WTC11 (cell line): ENCODE measurements at regions not wholly inside any gene's neighbourhood (a gene's known extent, or its start where the extent isn't known, plus 50 kb on each side); places are given as distances from the start of the nearest gene placed in this dataset.

Experiments
- ATAC-seq: fragments of 200-7000 bp; cut with Tn5 transposase; 2 replicates; pipeline ENCODE4 v1.10.0; 2021; ENCODE audit warnings: mild to moderate bottlenecking, moderate library complexity
- CTCF ChIA-PET: fragments of 300-600 bp; sonication (Branson Sonifier 250); formaldehyde crosslinking; loops from one replicate; lab custom pipeline; 2021; ENCODE audit warnings: antibody characterized with exemption; lab: Charles Lee
- POLR2A ChIA-PET: fragments of 350-600 bp; sonication (Branson Sonifier 250); formaldehyde crosslinking; loops from one replicate; lab custom pipeline; 2021; ENCODE audit warnings: antibody characterized with exemption; lab: Charles Lee
- DNase-seq: peaks from one replicate; pipeline ENCODE4 v3.0.0; 2021; ENCODE audit warnings: low spot score
- H3K27ac Mint-ChIP-seq: 2 replicates; pipeline ENCODE4 v1.8.0; 2021; ENCODE audit warnings: mixed read lengths
- H3K27me3 Mint-ChIP-seq: 2 replicates; pipeline ENCODE4 v1.8.0; 2021; ENCODE audit warnings: low read depth, mild to moderate bottlenecking, moderate library complexity, mixed read lengths
- H3K36me3 Mint-ChIP-seq: 2 replicates; pipeline ENCODE4 v1.8.0; 2021; ENCODE audit warnings: mixed read lengths
- H3K4me1 Mint-ChIP-seq: 2 replicates; pipeline ENCODE4 v1.8.0; 2022; ENCODE audit warnings: mixed read lengths
- H3K4me3 Mint-ChIP-seq: 2 replicates; pipeline ENCODE4 v1.8.0; 2021; ENCODE audit warnings: mild to moderate bottlenecking, moderate library complexity, mixed read lengths
- H3K9me3 Mint-ChIP-seq: 2 replicates; pipeline ENCODE4 v1.8.0; 2021; ENCODE audit warnings: mixed read lengths
- FOXK1 ChIP-seq: sonication (generic); formaldehyde crosslinking; IDR thresholded peaks from 2 replicates; pipeline ENCODE4 v1.8.0; 2022; ENCODE audit warnings: mild to moderate bottlenecking, moderate library complexity, missing genetic modification reagents
- JUN ChIP-seq: sonication (generic); formaldehyde crosslinking; IDR thresholded peaks from 2 replicates; pipeline ENCODE4 v1.8.0; 2023; ENCODE audit warnings: mild to moderate bottlenecking, missing genetic modification reagents
- NFYB ChIP-seq: sonication (generic); formaldehyde crosslinking; conservative IDR thresholded peaks from 2 replicates; pipeline ENCODE4 v1.8.0; 2022; ENCODE audit warnings: low read depth, missing genetic modification reagents
- PRRX2 ChIP-seq: fragments of 250-450 bp; sonication (Bioruptor Pico); IDR thresholded peaks from 2 replicates; pipeline ENCODE4 v1.8.0; 2021; ENCODE audit warnings: mild to moderate bottlenecking
- RORB ChIP-seq: fragments of 250-450 bp; sonication (Bioruptor Pico); IDR thresholded peaks from 2 replicates; pipeline ENCODE4 v1.9.0; 2021; ENCODE audit warnings: mild to moderate bottlenecking
- SOX15 ChIP-seq: fragments of 250-450 bp; sonication (Bioruptor Pico); IDR thresholded peaks from 2 replicates; pipeline ENCODE4 v1.9.0; 2021; ENCODE audit warnings: mild to moderate bottlenecking
- SP1 ChIP-seq: sonication (generic); formaldehyde crosslinking; conservative IDR thresholded peaks from 2 replicates; pipeline ENCODE4 v1.8.1; 2022; ENCODE audit warnings: missing genetic modification reagents
- TCF7 ChIP-seq: sonication (generic); formaldehyde crosslinking; IDR thresholded peaks from 2 replicates; pipeline ENCODE4 v1.8.0; 2022; ENCODE audit warnings: mild to moderate bottlenecking, low read depth, missing genetic modification reagents, moderate library complexity
- ZNF121 ChIP-seq: sonication (generic); formaldehyde crosslinking; IDR thresholded peaks from 2 replicates; pipeline ENCODE4 v1.8.0; 2023; ENCODE audit warnings: missing genetic modification reagents
- ZNF219 ChIP-seq: sonication (generic); formaldehyde crosslinking; IDR thresholded peaks from 2 replicates; pipeline ENCODE4 v1.8.0; 2023; ENCODE audit warnings: missing genetic modification reagents, mild to moderate bottlenecking, borderline replicate concordance
- ZNF232 ChIP-seq: sonication (generic); formaldehyde crosslinking; IDR thresholded peaks from 2 replicates; pipeline ENCODE4 v1.8.0; 2022; ENCODE audit warnings: mild to moderate bottlenecking, missing genetic modification reagents
- ZNF416 ChIP-seq: fragments of 250-450 bp; sonication (Bioruptor Pico); IDR thresholded peaks from 2 replicates; pipeline ENCODE4 v1.9.0; 2021; ENCODE audit warnings: mild to moderate bottlenecking, inconsistent platforms
- TF ChIP-seq, protein P1 (sequence below): sonication (generic); formaldehyde crosslinking; IDR thresholded peaks from 2 replicates; pipeline ENCODE4 v1.8.1; 2022; ENCODE audit warnings: mild to moderate bottlenecking, missing genetic modification reagents, moderate library complexity, borderline replicate concordance
- TF ChIP-seq, protein P2 (sequence below): sonication (generic); formaldehyde crosslinking; conservative IDR thresholded peaks from 2 replicates; pipeline ENCODE4 v1.8.1; 2023; ENCODE audit warnings: mild to moderate bottlenecking, low read depth, missing genetic modification reagents, moderate library complexity
- TF ChIP-seq, protein P3 (sequence below): fragments of 250-450 bp; sonication (Bioruptor Pico); IDR thresholded peaks from 2 replicates; pipeline ENCODE4 v1.9.0; 2021; ENCODE audit warnings: mild to moderate bottlenecking, borderline replicate concordance
- TF ChIP-seq, protein P4 (sequence below): sonication (generic); formaldehyde crosslinking; IDR thresholded peaks from 2 replicates; pipeline ENCODE4 v1.8.1; 2022; ENCODE audit warnings: missing genetic modification reagents, borderline replicate concordance
- TF ChIP-seq, protein P5 (sequence below): sonication (generic); formaldehyde crosslinking; IDR thresholded peaks from 2 replicates; pipeline ENCODE4 v1.8.1; 2022; ENCODE audit warnings: low read depth, missing genetic modification reagents, borderline replicate concordance

DNA sequence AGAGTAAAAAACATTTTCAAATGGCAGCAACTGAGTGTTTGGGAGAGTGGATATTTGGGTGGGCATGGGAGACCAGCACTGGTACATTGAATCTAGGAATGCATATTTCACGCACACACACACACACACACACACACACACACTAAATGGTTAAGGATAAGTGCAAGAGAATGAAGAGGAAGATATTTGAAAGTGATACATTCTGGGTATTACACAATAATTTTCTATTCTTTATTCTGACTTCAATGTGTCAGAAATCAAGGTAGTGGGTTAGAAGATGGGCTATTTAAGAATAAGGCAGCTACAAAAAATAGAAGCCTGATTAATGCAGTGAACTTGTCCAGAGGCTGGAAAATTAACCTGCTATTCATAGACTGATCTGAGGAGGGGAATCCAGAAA is 577.0 kb downstream of the TMEM182 start:
- ATAC-seq (no peak), DNase-seq (no peak)
- ChIA-PET POLR2A (no interaction called here), CTCF (no interaction called here)
- no peaks in the 10 kb centered on the region for H3K9me3 Mint-ChIP-seq
- TF ChIP-seq, protein P1, sequence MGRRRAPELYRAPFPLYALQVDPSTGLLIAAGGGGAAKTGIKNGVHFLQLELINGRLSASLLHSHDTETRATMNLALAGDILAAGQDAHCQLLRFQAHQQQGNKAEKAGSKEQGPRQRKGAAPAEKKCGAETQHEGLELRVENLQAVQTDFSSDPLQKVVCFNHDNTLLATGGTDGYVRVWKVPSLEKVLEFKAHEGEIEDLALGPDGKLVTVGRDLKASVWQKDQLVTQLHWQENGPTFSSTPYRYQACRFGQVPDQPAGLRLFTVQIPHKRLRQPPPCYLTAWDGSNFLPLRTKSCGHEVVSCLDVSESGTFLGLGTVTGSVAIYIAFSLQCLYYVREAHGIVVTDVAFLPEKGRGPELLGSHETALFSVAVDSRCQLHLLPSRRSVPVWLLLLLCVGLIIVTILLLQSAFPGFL = no peak
- TF ChIP-seq JUN = no peak
- no peak for TF ChIP-seq NFYB (CRISPR knock-in tag)
- no peak for TF ChIP-seq ZNF416
- TF ChIP-seq ZNF121 (CRISPR knock-in tag) = no peak
- no peak for TF ChIP-seq SP1 (CRISPR knock-in tag)
- no peak for TF ChIP-seq ZNF219 (CRISPR knock-in tag)
- TF ChIP-seq ZNF232 (CRISPR knock-in tag) = no peak
- no peak for TF ChIP-seq SOX15 (CRISPR knock-in tag)
- TF ChIP-seq, protein P2, sequence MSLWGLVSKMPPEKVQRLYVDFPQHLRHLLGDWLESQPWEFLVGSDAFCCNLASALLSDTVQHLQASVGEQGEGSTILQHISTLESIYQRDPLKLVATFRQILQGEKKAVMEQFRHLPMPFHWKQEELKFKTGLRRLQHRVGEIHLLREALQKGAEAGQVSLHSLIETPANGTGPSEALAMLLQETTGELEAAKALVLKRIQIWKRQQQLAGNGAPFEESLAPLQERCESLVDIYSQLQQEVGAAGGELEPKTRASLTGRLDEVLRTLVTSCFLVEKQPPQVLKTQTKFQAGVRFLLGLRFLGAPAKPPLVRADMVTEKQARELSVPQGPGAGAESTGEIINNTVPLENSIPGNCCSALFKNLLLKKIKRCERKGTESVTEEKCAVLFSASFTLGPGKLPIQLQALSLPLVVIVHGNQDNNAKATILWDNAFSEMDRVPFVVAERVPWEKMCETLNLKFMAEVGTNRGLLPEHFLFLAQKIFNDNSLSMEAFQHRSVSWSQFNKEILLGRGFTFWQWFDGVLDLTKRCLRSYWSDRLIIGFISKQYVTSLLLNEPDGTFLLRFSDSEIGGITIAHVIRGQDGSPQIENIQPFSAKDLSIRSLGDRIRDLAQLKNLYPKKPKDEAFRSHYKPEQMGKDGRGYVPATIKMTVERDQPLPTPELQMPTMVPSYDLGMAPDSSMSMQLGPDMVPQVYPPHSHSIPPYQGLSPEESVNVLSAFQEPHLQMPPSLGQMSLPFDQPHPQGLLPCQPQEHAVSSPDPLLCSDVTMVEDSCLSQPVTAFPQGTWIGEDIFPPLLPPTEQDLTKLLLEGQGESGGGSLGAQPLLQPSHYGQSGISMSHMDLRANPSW (CRISPR knock-in tag) = no peak
- TF ChIP-seq, protein P3, sequence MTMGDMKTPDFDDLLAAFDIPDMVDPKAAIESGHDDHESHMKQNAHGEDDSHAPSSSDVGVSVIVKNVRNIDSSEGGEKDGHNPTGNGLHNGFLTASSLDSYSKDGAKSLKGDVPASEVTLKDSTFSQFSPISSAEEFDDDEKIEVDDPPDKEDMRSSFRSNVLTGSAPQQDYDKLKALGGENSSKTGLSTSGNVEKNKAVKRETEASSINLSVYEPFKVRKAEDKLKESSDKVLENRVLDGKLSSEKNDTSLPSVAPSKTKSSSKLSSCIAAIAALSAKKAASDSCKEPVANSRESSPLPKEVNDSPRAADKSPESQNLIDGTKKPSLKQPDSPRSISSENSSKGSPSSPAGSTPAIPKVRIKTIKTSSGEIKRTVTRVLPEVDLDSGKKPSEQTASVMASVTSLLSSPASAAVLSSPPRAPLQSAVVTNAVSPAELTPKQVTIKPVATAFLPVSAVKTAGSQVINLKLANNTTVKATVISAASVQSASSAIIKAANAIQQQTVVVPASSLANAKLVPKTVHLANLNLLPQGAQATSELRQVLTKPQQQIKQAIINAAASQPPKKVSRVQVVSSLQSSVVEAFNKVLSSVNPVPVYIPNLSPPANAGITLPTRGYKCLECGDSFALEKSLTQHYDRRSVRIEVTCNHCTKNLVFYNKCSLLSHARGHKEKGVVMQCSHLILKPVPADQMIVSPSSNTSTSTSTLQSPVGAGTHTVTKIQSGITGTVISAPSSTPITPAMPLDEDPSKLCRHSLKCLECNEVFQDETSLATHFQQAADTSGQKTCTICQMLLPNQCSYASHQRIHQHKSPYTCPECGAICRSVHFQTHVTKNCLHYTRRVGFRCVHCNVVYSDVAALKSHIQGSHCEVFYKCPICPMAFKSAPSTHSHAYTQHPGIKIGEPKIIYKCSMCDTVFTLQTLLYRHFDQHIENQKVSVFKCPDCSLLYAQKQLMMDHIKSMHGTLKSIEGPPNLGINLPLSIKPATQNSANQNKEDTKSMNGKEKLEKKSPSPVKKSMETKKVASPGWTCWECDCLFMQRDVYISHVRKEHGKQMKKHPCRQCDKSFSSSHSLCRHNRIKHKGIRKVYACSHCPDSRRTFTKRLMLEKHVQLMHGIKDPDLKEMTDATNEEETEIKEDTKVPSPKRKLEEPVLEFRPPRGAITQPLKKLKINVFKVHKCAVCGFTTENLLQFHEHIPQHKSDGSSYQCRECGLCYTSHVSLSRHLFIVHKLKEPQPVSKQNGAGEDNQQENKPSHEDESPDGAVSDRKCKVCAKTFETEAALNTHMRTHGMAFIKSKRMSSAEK (CRISPR knock-in tag) = no peak
- TF ChIP-seq RORB = no peak
- TF ChIP-seq, protein P4, sequence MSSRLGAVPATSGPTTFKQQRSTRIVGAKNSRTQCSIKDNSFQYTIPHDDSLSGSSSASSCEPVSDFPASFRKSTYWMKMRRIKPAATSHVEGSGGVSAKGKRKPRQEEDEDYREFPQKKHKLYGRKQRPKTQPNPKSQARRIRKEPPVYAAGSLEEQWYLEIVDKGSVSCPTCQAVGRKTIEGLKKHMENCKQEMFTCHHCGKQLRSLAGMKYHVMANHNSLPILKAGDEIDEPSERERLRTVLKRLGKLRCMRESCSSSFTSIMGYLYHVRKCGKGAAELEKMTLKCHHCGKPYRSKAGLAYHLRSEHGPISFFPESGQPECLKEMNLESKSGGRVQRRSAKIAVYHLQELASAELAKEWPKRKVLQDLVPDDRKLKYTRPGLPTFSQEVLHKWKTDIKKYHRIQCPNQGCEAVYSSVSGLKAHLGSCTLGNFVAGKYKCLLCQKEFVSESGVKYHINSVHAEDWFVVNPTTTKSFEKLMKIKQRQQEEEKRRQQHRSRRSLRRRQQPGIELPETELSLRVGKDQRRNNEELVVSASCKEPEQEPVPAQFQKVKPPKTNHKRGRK (CRISPR knock-in tag) = no peak
- no peak for TF ChIP-seq TCF7
- TF ChIP-seq, protein P5, sequence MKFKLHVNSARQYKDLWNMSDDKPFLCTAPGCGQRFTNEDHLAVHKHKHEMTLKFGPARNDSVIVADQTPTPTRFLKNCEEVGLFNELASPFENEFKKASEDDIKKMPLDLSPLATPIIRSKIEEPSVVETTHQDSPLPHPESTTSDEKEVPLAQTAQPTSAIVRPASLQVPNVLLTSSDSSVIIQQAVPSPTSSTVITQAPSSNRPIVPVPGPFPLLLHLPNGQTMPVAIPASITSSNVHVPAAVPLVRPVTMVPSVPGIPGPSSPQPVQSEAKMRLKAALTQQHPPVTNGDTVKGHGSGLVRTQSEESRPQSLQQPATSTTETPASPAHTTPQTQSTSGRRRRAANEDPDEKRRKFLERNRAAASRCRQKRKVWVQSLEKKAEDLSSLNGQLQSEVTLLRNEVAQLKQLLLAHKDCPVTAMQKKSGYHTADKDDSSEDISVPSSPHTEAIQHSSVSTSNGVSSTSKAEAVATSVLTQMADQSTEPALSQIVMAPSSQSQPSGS (CRISPR knock-in tag) = no peak
- TF ChIP-seq PRRX2 (CRISPR knock-in tag) = no peak
- TF ChIP-seq FOXK1 (CRISPR knock-in tag) = no peak
- H3K36me3 Mint-ChIP-seq = no peaks in the 10 kb centered on the region
- H3K27ac Mint-ChIP-seq = no peak overlapping the region
- H3K27me3 Mint-ChIP-seq = no peaks in the 10 kb centered on the region
- H3K4me1 Mint-ChIP-seq = peaks cover 22% of the 10 kb centered on the region
- H3K4me3 Mint-ChIP-seq = no peak overlapping the region
